ENCODE measurements at regions not wholly inside any gene's neighbourhood (a gene's known extent, or its start where the extent isn't known, plus 50 kb on each side); places are given as distances from the start of the nearest gene placed in this dataset.

DNA sequence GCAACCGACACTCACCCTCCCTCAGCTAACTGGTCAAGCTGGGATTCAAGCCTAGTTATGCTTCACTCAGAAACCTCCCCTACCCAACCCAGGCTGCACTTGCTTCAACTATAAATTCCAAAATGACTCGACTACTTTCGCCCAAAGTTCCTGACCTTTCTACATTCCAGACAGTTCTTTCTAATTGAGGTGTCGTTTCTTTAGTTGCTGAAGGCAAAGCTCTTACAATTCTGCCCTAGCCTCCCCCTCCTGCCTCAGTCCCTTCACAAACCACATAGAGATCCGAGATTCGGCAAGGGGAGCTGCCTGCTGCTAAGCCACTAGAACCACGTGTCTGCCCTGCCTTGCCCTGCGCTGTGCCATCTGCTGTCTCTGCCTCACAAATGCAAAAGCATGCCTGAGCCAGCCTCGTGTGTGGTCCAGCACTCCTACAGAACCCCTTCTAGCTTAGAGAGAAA is 74.7 kb upstream of the SH3GL3 start:
- TF ChIP-seq EZH2phosphoT487 (conservative IDR thresholded peaks at IDR 0.05; ENCODE audit: low read length) = no peak
- TF ChIP-seq, protein P1, sequence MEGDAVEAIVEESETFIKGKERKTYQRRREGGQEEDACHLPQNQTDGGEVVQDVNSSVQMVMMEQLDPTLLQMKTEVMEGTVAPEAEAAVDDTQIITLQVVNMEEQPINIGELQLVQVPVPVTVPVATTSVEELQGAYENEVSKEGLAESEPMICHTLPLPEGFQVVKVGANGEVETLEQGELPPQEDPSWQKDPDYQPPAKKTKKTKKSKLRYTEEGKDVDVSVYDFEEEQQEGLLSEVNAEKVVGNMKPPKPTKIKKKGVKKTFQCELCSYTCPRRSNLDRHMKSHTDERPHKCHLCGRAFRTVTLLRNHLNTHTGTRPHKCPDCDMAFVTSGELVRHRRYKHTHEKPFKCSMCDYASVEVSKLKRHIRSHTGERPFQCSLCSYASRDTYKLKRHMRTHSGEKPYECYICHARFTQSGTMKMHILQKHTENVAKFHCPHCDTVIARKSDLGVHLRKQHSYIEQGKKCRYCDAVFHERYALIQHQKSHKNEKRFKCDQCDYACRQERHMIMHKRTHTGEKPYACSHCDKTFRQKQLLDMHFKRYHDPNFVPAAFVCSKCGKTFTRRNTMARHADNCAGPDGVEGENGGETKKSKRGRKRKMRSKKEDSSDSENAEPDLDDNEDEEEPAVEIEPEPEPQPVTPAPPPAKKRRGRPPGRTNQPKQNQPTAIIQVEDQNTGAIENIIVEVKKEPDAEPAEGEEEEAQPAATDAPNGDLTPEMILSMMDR (IDR thresholded peaks at IDR 0.05; ENCODE audit: insufficient read depth, low read length, poor library complexity, severe bottlenecking) = no peak
